ENCODE measurements at regions not wholly inside any gene's neighbourhood (a gene's known extent, or its start where the extent isn't known, plus 50 kb on each side); places are given as distances from the start of the nearest gene placed in this dataset.
"Not testable (repeated sequence)": the region's sequence is repeated elsewhere in the genome, so short reads cannot be mapped to it uniquely, and the experiment has no call there.

DNA sequence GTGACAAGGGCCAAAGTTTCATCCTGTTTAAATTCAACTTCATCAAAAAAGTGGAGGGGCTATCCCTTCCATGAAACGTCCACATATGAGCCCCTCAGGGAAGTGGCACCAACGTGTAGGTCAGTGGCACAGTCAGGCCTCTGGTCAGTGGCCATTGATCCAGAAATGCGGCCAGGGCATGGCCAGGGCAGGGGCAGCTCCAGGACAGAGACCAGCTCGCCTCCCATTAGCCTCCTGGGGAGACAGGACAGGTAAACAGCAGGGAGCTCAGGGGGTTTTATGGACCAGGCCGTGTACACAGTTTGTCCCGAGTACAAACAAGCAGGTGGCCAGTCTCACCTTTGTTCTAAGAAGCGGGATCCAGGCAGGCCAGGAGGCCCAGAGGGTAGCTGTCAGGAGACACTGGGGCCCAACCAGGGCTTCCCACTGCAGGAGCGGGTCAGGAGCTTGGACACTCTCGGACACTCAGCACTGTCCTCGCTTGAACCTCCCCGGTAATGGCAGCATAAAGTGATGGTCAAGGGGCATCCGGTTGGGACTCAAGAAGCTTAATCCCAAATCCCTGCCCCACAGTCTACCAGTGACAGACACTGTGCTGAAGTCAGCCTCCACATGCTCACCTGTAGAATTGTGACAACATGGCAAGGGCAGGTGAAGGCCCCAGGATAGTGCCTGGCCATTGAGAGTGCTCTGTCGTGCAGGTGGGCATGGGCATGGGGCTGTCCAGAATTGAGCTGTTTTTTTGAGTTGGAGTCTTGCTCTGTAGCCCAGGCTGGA is 144.1 kb upstream of the ERRFI1 start:
- DNase-seq (ENCODE audit: low spot score): no peak

GRCh38 chr1:8169364-8170058 is 143.4 kb upstream of the ERRFI1 start:
- DNase-seq (ENCODE audit: low spot score): peak; percentile 92

GRCh38 chr1:8167936-8168335 is 141.8 kb upstream of the ERRFI1 start:
- no peak for DNase-seq (ENCODE audit: low spot score)

DNA sequence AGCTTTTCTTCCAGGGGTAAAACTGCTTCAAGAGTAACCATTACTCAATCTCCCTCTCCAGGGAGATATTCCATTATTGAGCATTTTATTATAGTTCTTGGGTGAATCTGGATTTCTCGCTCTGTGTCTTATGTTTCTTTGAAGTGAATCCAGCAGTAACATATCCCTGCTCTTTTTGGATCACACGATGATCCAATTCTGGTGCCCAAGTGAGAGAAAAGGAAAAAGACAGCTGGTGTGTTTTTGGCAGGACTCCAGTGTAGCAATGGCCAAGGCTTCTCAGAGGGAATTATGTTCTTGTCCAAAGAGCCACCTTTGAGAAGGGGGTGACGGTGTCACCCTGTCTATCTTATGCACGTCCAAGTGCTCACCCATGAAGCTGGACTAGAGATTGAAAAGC is 140.3 kb upstream of the ERRFI1 start:
- DNase-seq (ENCODE audit: low spot score): peak; percentile 78

DNA sequence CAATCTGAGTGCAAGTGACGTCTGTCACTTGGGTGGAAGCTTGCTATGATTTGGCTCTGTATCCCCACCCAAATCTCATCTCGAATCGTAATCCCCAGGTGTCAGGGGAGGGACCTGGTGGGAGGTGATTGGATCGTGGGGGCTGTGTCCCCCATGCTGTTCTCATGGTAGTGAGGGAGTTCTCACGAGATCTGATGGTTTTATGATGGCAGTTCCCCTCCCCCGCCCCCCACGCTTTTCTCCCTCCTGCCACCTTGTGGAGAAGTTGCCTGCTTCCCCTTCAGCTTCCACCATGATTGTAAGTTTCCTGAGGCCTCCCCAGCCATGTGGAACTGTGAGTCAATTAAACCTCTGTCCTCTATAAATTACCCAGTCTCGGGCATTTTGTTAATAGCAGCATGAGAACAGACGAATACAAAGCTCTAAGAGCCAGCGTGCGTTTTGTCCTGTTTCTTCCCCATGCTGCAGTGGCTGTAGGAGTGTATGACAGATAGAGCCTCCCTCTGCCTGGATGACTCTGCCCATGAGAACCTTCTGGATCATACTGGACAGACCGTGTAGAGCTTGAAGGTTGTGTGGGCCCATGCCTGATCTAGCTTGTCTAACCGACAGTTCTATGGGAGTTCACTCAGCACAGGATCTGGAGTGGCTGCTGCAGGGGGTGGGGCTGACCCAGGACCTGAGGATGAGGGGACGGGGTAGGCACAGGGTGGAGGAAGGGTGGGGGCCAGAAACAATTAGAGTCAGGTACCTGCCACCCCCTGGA is 139.7 kb upstream of the ERRFI1 start:
- DNase-seq (ENCODE audit: low spot score): no peak

- no peak for DNase-seq (ENCODE audit: low spot score)
These were observed 138.6 kb upstream of the ERRFI1 start for GRCh38 chr1:8164670-8165069.

- DNase-seq (ENCODE audit: low spot score): no peak
These were observed 136.9 kb upstream of the ERRFI1 start for GRCh38 chr1:8163039-8163438.

DNA sequence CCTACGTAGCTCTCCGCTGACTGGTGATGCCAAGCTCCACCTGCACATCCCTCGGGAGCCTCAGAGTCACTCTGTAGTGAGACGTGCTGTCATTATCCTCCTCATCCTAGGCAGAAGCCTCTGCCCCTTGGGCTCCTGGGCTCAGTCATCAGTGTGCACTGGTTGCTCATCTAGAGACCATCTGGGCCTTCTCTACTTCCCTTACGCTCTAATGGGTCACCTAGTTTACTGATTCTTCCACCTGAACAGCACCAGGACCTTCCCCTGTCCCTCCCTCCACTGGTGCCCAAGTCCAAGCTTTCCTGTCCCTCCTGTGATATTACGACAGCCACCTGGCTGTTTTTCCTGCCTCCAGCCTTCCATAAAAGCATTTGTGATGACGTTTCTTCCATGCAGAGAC is 136.1 kb upstream of the ERRFI1 start:
- no peak for DNase-seq (ENCODE audit: low spot score)

GRCh38 chr1:8161546-8162105 is 135.5 kb upstream of the ERRFI1 start:
- DNase-seq (ENCODE audit: low spot score): no peak

DNA sequence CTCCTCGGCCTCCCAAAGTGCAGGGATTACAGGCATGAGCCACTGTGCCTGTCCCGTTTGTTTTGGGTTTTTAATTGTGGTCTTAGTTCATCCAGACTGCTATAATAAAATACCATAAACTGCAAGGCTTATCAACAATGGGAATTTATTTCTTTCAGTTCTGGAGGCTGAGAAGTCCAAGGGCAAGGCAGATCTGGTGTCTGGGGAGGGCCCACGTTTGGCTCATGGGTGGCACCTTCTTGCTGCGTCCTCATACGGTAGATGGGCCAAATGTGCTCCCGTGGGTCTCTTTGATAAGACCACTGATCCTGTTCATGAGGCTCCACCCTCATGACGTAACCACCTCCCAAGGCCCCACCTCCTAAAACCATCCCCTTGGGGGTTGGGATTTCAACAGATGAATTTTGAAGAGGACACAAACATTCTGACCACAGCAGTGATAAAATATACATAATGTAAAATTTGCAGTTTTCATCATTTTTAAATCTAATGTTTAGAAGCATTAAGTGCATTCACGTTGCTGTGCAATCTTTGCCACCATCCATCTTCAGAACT is 133.4 kb upstream of the ERRFI1 start:
- no peak for DNase-seq (ENCODE audit: low spot score)

DNA sequence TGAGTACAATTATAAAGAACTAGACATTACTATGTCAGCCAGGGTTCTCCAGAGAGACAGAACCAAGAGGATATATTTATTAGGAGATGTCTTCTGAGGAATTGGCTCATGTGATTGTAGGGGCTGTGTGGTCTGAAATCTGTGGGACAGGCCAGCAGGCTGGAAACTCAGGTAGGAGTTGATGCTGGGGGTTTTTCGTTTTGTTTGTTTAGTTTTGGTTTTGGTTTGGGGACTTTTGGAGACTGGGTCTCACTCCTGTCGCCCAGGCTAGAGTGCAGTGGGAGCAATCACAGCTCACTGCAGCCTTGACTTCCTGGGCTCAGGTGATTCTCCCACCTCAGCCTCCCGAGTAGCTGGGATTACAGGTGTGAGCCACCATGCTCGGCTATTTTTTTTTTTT is 132.9 kb upstream of the ERRFI1 start:
- no peak for DNase-seq (ENCODE audit: low spot score)

- no peak for DNase-seq (ENCODE audit: low spot score)
These were observed 131.7 kb upstream of the ERRFI1 start for GRCh38 chr1:8157765-8158164.

DNA sequence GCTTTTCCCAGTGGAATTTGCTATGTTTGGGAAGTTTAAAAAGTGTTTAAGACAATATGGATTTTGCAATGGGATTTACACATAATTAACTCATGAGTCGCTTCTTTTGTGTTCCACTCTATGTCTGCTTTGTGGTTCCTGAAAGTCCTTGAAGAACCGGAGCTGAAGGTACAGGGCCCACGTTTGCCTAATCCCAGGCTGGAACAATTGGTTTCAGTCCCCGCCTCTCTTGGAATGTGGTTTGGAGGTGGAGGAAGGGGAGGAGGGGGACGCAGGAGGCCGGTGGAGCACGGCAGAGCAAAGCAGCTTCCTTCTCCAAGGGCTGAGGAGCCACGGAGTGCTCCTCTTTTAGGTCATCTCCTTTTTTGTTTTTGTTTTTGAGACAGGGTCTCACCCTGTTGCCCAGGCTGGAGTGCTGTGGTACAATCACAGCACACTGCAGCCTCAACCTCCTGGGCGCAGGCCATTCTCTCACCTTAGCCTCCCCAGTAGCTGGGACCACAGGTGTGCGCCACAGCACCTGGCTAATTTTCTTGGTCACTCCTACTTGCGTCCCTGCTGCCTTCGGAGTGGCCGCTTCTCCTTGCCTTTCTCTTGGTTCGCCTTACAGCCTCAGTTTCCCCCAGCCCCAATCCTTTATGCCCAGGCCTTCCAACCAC is 129.5 kb upstream of the ERRFI1 start:
- DNase-seq (ENCODE audit: low spot score): no peak

- DNase-seq (ENCODE audit: low spot score): peak; percentile 44
These were observed 128.5 kb upstream of the ERRFI1 start for GRCh38 chr1:8154621-8155052.

- no peak for DNase-seq (ENCODE audit: low spot score)
These were observed 127.9 kb upstream of the ERRFI1 start for GRCh38 chr1:8153961-8154360.

DNA sequence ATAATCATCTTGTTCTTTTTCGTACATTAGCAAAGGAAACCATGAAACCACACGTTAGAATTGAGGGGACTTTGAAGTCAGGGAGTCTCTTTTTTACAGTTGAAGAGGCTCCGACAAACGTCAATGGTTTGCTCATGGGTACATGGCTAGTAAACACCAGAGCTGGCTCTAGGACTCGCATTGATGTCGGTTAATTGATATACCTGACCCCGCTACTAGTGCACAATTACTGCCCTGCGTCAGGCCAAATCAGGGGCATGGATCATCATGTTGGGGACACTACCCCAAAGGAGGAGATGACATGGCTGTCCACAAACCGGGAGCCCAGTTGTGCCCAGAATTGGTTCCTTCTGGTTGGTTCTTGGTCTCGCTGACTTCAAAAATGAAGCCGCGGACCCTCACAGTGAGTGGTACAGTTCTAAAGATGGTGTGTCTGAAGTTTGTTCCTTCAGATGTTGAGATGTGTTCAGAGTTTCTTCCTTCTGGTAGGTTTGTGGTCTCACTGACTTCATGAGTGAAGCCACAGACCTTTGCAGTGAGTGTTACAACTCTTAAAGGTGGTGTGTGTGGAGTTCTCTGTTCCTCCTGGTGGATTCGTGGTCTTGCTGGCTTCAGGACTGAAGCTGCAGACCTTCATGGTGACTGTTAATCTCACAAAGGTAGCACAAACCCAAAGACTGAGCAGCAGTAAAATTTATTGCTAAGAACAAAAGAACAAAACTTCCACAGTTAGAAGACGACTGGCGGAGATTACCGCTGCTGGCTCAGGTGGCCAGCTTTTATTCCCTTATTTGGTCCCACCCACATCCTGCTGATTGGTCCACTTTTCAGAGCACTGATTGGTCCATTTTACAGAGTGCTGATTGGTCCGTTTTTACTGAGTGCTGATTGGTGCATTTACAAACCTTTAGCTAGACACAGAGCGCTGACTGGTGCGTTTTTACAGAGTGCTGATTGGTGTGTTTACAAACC is 126.9 kb upstream of the ERRFI1 start:
- DNase-seq (ENCODE audit: low spot score): no peak

DNA sequence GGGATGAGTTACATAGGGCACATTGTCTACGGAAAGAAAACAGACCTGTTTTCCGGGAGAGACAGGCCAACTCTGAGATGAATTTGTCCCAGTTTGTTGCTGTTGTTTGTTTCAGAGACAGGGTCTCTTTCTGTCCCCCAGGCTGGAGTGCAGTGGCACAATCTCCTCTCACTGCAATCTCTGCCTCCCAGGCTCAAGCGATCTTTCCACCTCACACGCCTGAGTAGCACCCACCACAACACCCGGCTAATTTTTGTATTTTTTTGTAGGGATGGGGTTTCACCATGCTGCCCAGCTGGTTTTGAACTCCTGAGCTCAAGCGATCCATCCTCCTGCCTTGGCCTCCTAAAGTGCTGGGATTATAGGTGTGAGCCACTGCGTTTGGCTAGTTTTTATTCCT is 125.5 kb upstream of the ERRFI1 start:
- DNase-seq (ENCODE audit: low spot score): no peak

- not testable (repeated sequence) for DNase-seq (ENCODE audit: low spot score)
These were observed 123.6 kb upstream of the ERRFI1 start for GRCh38 chr1:8149756-8150155.

DNA sequence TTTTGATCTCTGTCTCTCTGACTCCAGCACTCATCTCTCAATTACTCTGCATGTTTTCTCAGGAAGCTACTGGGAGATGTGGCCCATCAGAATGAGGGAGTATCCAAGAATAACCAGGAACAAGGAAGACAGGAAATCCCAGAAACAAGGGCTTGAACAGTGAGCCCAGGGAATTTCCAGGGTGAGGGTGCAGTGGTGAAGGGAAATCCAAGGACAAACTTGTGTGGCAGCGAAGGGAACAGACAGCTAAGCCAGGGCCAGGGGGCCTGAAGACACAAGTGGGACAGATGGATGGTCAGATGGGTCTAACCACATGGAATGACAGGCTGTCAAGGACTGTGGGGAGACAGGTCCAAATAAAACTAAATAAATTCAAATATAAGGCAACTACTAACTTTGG is 121.8 kb upstream of the ERRFI1 start:
- DNase-seq (ENCODE audit: low spot score): no peak

- DNase-seq (ENCODE audit: low spot score): no peak
These were observed 120.2 kb upstream of the ERRFI1 start for GRCh38 chr1:8146257-8146855.
